Fibroblast of the aortic adventitia (primary cell): ENCODE measurements at regions not wholly inside any gene's neighbourhood (a gene's known extent, or its start where the extent isn't known, plus 50 kb on each side); places are given as distances from the start of the nearest gene placed in this dataset.

ENCODE experiments used
- DNase-seq: peaks from one replicate; pipeline ENCODE4 v3.0.0-alpha.2; 2010; ENCODE audit warnings: low read depth
- H3K4me3 ChIP-seq: 2 replicates; pipeline ENCODE4 v1.5.1; 2011; ENCODE audit warnings: low read depth, mild to moderate bottlenecking, control low read depth, low read length, moderate library complexity
- CTCF ChIP-seq: IDR thresholded peaks from 2 replicates; pipeline ENCODE4 v1.5.1; 2011; ENCODE audit warnings: mild to moderate bottlenecking, low read length, control low read depth, inconsistent platforms; ENCODE audit not compliant: insufficient read depth

- DNase-seq: no peak
- no peak overlapping the region for H3K4me3 ChIP-seq
- TF ChIP-seq CTCF: no peak
Measured at GRCh38 chr15:38724827-38725226, 160.2 kb upstream of the RASGRP1 start.

- no peak for DNase-seq
- no peak for TF ChIP-seq CTCF
- no peak overlapping the region for H3K4me3 ChIP-seq
Measured at GRCh38 chr15:38726187-38726586, 161.6 kb upstream of the RASGRP1 start.

- H3K4me3 ChIP-seq: no peak overlapping the region
- no peak for DNase-seq
- TF ChIP-seq CTCF: no peak
Measured at GRCh38 chr15:38733331-38733730, 168.7 kb upstream of the RASGRP1 start.

GRCh38 chr15:38740206-38740605, 175.6 kb upstream of the RASGRP1 start:
- DNase-seq: no peak
- no peak overlapping the region for H3K4me3 ChIP-seq
- TF ChIP-seq CTCF: no peak

GRCh38 chr15:38743147-38743546, 178.5 kb upstream of the RASGRP1 start:
- no peak for DNase-seq
- TF ChIP-seq CTCF: no peak

GRCh38 chr15:38745126-38745525, 180.5 kb upstream of the RASGRP1 start:
- no peak for TF ChIP-seq CTCF
- DNase-seq: no peak
- no peak overlapping the region for H3K4me3 ChIP-seq

More at GRCh38 chr15:38743147-38743546, 178.5 kb upstream of the RASGRP1 start:
- H3K4me3 ChIP-seq: no peak overlapping the region

- TF ChIP-seq CTCF: no peak
- DNase-seq: no peak
- H3K4me3 ChIP-seq: no peak overlapping the region
Measured at GRCh38 chr15:38745626-38746025, 181.0 kb upstream of the RASGRP1 start.
